ENCODE measurements at regions not wholly inside any gene's neighbourhood (a gene's known extent, or its start where the extent isn't known, plus 50 kb on each side); places are given as distances from the start of the nearest gene placed in this dataset.

DNA sequence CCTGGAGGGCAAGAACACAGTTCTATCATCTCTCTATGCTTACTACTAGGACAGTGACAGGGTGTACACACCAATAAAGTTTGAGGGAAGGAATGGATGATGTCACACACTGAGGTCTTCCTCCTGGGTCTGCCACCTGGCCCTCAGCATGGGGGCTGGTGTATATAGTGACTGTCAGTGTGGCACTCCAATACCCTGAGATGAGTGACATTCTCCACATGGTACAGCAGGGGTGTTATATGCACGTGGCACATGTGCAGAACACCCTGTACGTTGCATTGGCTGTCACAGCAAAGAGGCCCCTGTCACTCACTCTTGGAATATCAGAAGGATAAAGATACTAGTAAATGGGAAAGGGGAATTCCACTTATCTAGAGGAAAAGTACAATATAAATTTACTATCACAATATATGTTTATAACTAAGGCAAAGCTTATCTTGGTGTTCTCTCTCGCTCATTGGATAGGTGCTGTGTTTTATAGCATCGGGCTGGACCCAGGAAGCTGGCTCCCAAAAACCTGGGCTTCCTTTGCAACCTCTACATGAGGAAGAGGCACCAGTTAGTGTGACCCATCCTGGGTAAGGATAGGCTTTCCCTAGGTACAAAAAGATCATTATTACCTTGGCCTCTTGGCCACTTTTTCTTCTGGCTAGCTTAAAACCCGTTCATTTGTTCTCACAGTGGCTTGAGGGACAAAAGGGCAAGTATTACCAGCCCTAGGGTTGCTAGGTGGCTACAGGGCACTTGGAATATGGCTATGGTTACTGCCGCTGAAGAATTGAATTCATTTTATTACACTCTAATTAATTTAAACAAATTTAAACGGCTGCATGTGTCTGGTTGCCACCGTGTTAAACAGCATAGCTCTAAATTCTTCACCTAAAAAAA lies 54.8 kb upstream of the HES1 start:
- TF ChIP-seq, protein P1, sequence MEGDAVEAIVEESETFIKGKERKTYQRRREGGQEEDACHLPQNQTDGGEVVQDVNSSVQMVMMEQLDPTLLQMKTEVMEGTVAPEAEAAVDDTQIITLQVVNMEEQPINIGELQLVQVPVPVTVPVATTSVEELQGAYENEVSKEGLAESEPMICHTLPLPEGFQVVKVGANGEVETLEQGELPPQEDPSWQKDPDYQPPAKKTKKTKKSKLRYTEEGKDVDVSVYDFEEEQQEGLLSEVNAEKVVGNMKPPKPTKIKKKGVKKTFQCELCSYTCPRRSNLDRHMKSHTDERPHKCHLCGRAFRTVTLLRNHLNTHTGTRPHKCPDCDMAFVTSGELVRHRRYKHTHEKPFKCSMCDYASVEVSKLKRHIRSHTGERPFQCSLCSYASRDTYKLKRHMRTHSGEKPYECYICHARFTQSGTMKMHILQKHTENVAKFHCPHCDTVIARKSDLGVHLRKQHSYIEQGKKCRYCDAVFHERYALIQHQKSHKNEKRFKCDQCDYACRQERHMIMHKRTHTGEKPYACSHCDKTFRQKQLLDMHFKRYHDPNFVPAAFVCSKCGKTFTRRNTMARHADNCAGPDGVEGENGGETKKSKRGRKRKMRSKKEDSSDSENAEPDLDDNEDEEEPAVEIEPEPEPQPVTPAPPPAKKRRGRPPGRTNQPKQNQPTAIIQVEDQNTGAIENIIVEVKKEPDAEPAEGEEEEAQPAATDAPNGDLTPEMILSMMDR (IDR thresholded peaks at IDR 0.05) = no peak
- TF ChIP-seq POLR2AphosphoS5 (IDR thresholded peaks at IDR 0.05; ENCODE audit: insufficient read depth in 1 of 2, low read depth in 1 of 2) (no peak), POLR2A (IDR thresholded peaks at IDR 0.05) (no peak)
